ENCODE measurements at regions not wholly inside any gene's neighbourhood (a gene's known extent, or its start where the extent isn't known, plus 50 kb on each side); places are given as distances from the start of the nearest gene placed in this dataset.

DNA sequence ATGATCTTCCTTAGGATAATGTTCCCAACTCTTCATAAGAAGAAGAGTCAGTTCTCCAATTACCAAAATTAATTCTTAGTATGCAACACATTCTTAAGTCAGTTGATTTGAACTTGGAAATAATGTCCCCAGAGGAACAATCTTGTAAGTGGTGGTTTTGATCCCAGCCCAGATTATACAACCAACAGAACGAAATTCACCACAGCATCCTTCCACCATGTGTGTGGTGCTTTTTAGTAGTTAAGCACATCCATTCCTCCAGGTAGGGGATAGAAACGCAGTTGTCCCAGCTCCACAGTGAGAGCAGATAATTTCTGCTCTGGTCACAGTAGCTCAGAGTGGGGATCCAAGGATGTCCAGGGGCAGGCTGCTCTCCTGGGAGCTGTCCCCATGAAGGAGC is 161.7 kb upstream of the SLC39A10 start (continued):
- TF ChIP-seq, protein P1, sequence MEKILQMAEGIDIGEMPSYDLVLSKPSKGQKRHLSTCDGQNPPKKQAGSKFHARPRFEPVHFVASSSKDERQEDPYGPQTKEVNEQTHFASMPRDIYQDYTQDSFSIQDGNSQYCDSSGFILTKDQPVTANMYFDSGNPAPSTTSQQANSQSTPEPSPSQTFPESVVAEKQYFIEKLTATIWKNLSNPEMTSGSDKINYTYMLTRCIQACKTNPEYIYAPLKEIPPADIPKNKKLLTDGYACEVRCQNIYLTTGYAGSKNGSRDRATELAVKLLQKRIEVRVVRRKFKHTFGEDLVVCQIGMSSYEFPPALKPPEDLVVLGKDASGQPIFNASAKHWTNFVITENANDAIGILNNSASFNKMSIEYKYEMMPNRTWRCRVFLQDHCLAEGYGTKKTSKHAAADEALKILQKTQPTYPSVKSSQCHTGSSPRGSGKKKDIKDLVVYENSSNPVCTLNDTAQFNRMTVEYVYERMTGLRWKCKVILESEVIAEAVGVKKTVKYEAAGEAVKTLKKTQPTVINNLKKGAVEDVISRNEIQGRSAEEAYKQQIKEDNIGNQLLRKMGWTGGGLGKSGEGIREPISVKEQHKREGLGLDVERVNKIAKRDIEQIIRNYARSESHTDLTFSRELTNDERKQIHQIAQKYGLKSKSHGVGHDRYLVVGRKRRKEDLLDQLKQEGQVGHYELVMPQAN (conservative IDR thresholded peaks at IDR 0.05): no peak
- TF ChIP-seq YY1 (IDR thresholded peaks at IDR 0.05; ENCODE audit: low read depth, low read length) (no peak), CREB1 (IDR thresholded peaks at IDR 0.05; ENCODE audit: low read depth) (no peak), ATF7 (IDR thresholded peaks at IDR 0.05; ENCODE audit: low read depth) (no peak), POLR2A (IDR thresholded peaks at IDR 0.05; ENCODE audit: low read depth, low read length) (no peak)
- TF ChIP-seq, protein P2, sequence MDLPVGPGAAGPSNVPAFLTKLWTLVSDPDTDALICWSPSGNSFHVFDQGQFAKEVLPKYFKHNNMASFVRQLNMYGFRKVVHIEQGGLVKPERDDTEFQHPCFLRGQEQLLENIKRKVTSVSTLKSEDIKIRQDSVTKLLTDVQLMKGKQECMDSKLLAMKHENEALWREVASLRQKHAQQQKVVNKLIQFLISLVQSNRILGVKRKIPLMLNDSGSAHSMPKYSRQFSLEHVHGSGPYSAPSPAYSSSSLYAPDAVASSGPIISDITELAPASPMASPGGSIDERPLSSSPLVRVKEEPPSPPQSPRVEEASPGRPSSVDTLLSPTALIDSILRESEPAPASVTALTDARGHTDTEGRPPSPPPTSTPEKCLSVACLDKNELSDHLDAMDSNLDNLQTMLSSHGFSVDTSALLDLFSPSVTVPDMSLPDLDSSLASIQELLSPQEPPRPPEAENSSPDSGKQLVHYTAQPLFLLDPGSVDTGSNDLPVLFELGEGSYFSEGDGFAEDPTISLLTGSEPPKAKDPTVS (IDR thresholded peaks at IDR 0.05; ENCODE audit: low read depth, low read length): no peak
- TF ChIP-seq, protein P3, sequence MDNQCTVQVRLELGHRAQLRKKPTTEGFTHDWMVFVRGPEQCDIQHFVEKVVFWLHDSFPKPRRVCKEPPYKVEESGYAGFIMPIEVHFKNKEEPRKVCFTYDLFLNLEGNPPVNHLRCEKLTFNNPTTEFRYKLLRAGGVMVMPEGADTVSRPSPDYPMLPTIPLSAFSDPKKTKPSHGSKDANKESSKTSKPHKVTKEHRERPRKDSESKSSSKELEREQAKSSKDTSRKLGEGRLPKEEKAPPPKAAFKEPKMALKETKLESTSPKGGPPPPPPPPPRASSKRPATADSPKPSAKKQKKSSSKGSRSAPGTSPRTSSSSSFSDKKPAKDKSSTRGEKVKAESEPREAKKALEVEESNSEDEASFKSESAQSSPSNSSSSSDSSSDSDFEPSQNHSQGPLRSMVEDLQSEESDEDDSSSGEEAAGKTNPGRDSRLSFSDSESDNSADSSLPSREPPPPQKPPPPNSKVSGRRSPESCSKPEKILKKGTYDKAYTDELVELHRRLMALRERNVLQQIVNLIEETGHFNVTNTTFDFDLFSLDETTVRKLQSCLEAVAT (IDR thresholded peaks at IDR 0.05): no peak

DNA sequence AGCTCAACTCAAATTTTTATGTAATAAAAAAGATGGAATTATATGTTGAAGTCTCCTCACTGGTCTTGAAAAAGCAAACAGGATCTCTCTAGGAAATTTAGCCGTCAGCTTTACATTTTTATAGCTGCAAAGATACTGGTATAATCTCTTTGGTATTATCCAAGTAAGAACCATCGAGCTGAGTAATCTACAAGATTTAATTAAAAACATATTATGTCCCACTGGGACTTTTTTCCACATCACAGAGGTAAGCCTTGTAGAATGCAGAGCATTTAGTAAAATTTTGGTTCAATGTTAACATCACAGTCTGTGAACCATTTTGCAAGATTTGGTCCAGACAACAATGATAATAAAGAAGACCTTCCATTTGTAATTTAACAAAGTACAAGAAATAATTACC is 162.6 kb upstream of the SLC39A10 start:
- DNase-seq (ENCODE audit: low read depth, low spot score) (no peak), FAIRE-seq (no peak), ATAC-seq (no peak)
- ChIA-PET RAD21 (ENCODE audit: unreplicated experiment) (interaction anchor here (0.5 to 1.7 kb wide), 4 partner anchors 10 to 165 kb away, joined by 3 to 5 read pairs (median 4); no protein-coding TSS in a partner anchor), CTCF (interaction anchor here (0.5 to 2.1 kb wide), 3 partner anchors 82 to 166 kb away, joined by 3 to 10 read pairs (median 7); no protein-coding TSS in a partner anchor), SMC1A (ENCODE audit: uncharacterized antibody, unreplicated experiment) (interaction anchor here (1.0 to 1.9 kb wide), 2 partner anchors 8 to 157 kb away, joined by 3 to 5 read pairs; no protein-coding TSS in a partner anchor), POLR2A (no interaction called here)
- 45% methylated on average over 2 of the region's 2 CpGs for WGBS (ENCODE audit: insufficient coverage, insufficient replicate concordance, low lambda C conversion rate, missing lambda C conversion rate)
- in situ Hi-C loops (cut with MboI) (loop anchor here (10.0 kb wide), 1 partner anchor 160 kb away; the partner anchor contains the start of gene SLC39A10), intact Hi-C loops (cut with micrococcal nuclease; ENCODE audit: unreplicated experiment) (no loop called here)
- H3K27ac ChIP-seq (ENCODE audit: control insufficient read depth, insufficient read depth): no peak overlapping the region
- H3K27me3 ChIP-seq (replicated peaks in 1 of 2; ENCODE audit: control insufficient read depth in 2 of 2, insufficient read depth in 2 of 2, low read length in 1 of 2): no peaks in the 10 kb centered on the region
- H2AFZ ChIP-seq (ENCODE audit: control insufficient read depth, low read depth, low read length): no peak overlapping the region
- no peak overlapping the region for H3K4me2 ChIP-seq (ENCODE audit: control insufficient read depth, insufficient read depth)
- H4K20me1 ChIP-seq (ENCODE audit: control insufficient read depth, insufficient read depth): no peaks in the 10 kb centered on the region
- no peaks in the 10 kb centered on the region for H3K4me1 ChIP-seq (ENCODE audit: control insufficient read depth, insufficient read depth, low read length)
- H3K36me3 ChIP-seq (ENCODE audit: control insufficient read depth in 2 of 2, insufficient read depth in 2 of 2, low read length in 1 of 2): no peaks in the 10 kb centered on the region
- no TSS peak for BruUV-seq (replicated peaks)
- H3K79me2 ChIP-seq (ENCODE audit: control insufficient read depth, insufficient read depth, low read length): no peaks in the 10 kb centered on the region
- H3K4me3 ChIP-seq: no peak overlapping the region
- H3K9ac ChIP-seq (ENCODE audit: control insufficient read depth, insufficient read depth, low read length): no peak overlapping the region
- peaks cover 2% of the 10 kb centered on the region; the same call in 2 of the 3 replicates for H3K9me3 ChIP-seq (replicated peaks; ENCODE audit: control insufficient read depth, insufficient read depth, low read length)
- no peak for TF ChIP-seq PAX8 (IDR thresholded peaks at IDR 0.05)
- TF ChIP-seq, protein P4, sequence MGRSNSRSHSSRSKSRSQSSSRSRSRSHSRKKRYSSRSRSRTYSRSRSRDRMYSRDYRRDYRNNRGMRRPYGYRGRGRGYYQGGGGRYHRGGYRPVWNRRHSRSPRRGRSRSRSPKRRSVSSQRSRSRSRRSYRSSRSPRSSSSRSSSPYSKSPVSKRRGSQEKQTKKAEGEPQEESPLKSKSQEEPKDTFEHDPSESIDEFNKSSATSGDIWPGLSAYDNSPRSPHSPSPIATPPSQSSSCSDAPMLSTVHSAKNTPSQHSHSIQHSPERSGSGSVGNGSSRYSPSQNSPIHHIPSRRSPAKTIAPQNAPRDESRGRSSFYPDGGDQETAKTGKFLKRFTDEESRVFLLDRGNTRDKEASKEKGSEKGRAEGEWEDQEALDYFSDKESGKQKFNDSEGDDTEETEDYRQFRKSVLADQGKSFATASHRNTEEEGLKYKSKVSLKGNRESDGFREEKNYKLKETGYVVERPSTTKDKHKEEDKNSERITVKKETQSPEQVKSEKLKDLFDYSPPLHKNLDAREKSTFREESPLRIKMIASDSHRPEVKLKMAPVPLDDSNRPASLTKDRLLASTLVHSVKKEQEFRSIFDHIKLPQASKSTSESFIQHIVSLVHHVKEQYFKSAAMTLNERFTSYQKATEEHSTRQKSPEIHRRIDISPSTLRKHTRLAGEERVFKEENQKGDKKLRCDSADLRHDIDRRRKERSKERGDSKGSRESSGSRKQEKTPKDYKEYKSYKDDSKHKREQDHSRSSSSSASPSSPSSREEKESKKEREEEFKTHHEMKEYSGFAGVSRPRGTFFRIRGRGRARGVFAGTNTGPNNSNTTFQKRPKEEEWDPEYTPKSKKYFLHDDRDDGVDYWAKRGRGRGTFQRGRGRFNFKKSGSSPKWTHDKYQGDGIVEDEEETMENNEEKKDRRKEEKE (IDR thresholded peaks at IDR 0.05): no peak
- no peak for TF ChIP-seq BACH1 (IDR thresholded peaks at IDR 0.05; ENCODE audit: borderline replicate concordance)
- no peak for TF ChIP-seq CHD1 (IDR thresholded peaks at IDR 0.05; ENCODE audit: low read depth, low read length)
- no peak for TF ChIP-seq NBN (IDR thresholded peaks at IDR 0.05)
- TF ChIP-seq, protein P5, sequence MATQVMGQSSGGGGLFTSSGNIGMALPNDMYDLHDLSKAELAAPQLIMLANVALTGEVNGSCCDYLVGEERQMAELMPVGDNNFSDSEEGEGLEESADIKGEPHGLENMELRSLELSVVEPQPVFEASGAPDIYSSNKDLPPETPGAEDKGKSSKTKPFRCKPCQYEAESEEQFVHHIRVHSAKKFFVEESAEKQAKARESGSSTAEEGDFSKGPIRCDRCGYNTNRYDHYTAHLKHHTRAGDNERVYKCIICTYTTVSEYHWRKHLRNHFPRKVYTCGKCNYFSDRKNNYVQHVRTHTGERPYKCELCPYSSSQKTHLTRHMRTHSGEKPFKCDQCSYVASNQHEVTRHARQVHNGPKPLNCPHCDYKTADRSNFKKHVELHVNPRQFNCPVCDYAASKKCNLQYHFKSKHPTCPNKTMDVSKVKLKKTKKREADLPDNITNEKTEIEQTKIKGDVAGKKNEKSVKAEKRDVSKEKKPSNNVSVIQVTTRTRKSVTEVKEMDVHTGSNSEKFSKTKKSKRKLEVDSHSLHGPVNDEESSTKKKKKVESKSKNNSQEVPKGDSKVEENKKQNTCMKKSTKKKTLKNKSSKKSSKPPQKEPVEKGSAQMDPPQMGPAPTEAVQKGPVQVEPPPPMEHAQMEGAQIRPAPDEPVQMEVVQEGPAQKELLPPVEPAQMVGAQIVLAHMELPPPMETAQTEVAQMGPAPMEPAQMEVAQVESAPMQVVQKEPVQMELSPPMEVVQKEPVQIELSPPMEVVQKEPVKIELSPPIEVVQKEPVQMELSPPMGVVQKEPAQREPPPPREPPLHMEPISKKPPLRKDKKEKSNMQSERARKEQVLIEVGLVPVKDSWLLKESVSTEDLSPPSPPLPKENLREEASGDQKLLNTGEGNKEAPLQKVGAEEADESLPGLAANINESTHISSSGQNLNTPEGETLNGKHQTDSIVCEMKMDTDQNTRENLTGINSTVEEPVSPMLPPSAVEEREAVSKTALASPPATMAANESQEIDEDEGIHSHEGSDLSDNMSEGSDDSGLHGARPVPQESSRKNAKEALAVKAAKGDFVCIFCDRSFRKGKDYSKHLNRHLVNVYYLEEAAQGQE (IDR thresholded peaks at IDR 0.05; ENCODE audit: low read depth, low read length): no peak

Data from GM12878 (cell line).